Brain microvascular endothelial cell (primary cell): ENCODE measurements at regions not wholly inside any gene's neighbourhood (a gene's known extent, or its start where the extent isn't known, plus 50 kb on each side); places are given as distances from the start of the nearest gene placed in this dataset.
"Not testable (repeated sequence)": the region's sequence is repeated elsewhere in the genome, so short reads cannot be mapped to it uniquely, and the experiment has no call there.

Experiments used
- DNase-seq: peaks from one replicate; pipeline ENCODE4 v3.0.0-alpha.2; 2020
- H3K27ac ChIP-seq: fragments of 250-450 bp; sonication (Bioruptor Pico); 2 replicates; pipeline ENCODE4 v1.5.1; 2020; ENCODE audit warnings: mild to moderate bottlenecking, moderate library complexity
- H3K27me3 ChIP-seq: fragments of 250-450 bp; sonication (Bioruptor Pico); replicated peaks from 2 replicates; pipeline ENCODE4 v1.5.1; 2020; ENCODE audit warnings: mild to moderate bottlenecking
- H3K36me3 ChIP-seq: fragments of 250-450 bp; sonication (Bioruptor Pico); replicated peaks from 2 replicates; pipeline ENCODE4 v1.5.1; 2020; ENCODE audit warnings: mild to moderate bottlenecking
- H3K4me3 ChIP-seq: 2 replicates; pipeline ENCODE4 v1.5.1; 2011; ENCODE audit warnings: low read depth, mild to moderate bottlenecking, control low read depth, low read length, moderate library complexity
- in situ Hi-C: cut with HindIII; loops from 2 replicates; pipeline ENCODE4 v1.10.0; 2017; ENCODE audit warnings: low sequenced_read_pairs, low pct_ligation_motif_present
- TF ChIP-seq, protein P1 (sequence below): IDR thresholded peaks from 2 replicates; pipeline ENCODE4 v1.5.1; 2011; ENCODE audit warnings: low read depth, mild to moderate bottlenecking, moderate library complexity, low read length, control low read depth, inconsistent platforms; ENCODE audit errors: missing control alignments

DNA sequence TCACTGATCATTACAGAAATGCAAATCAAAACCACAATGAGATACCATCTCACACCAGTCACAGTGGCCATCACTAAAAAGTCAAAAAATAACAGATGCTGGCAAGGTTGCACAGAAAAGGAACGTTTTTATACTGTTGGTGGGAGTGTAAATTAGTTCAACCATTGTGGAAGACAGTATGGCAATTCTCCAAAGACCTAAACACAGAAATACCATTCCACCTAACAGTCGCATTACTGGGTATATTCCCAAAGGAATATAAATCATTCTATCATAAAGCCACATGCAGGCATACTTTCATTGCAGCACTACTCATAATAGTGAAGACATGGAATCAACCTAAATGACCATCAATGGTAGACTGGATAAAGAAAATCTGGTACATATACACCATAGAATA is 83.2 kb upstream of the ARID5B start:
- H3K27ac ChIP-seq, H3K4me3 ChIP-seq, H3K36me3 ChIP-seq, in situ Hi-C loops, DNase-seq, H3K27me3 ChIP-seq: not testable (repeated sequence)

- Histone ChIP-seq H3K27me3 (no peaks in the 10 kb centered on the region), H3K36me3 (no peaks in the 10 kb centered on the region), H3K4me3 (no peak overlapping the region), H3K27ac (no peak overlapping the region)
- DNase-seq: no peak
- in situ Hi-C loops: no loop called here
- TF ChIP-seq, protein P1, sequence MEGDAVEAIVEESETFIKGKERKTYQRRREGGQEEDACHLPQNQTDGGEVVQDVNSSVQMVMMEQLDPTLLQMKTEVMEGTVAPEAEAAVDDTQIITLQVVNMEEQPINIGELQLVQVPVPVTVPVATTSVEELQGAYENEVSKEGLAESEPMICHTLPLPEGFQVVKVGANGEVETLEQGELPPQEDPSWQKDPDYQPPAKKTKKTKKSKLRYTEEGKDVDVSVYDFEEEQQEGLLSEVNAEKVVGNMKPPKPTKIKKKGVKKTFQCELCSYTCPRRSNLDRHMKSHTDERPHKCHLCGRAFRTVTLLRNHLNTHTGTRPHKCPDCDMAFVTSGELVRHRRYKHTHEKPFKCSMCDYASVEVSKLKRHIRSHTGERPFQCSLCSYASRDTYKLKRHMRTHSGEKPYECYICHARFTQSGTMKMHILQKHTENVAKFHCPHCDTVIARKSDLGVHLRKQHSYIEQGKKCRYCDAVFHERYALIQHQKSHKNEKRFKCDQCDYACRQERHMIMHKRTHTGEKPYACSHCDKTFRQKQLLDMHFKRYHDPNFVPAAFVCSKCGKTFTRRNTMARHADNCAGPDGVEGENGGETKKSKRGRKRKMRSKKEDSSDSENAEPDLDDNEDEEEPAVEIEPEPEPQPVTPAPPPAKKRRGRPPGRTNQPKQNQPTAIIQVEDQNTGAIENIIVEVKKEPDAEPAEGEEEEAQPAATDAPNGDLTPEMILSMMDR: no peak
Observed at GRCh38 chr10:61819208-61819607, 82.3 kb upstream of the ARID5B start.

GRCh38 chr10:61821153-61821552 is 80.3 kb upstream of the ARID5B start:
- H3K27ac ChIP-seq: no peak overlapping the region
- no peaks in the 10 kb centered on the region for H3K36me3 ChIP-seq
- in situ Hi-C loops: no loop called here
- TF ChIP-seq, protein P1: no peak
- peak; percentile 22 for DNase-seq
- H3K27me3 ChIP-seq: no peaks in the 10 kb centered on the region
- H3K4me3 ChIP-seq: no peak overlapping the region

- TF ChIP-seq, protein P1: no peak
- no peak for DNase-seq
- Histone ChIP-seq H3K27me3 (no peaks in the 10 kb centered on the region), H3K36me3 (no peaks in the 10 kb centered on the region), H3K4me3 (no peak overlapping the region), H3K27ac (no peak overlapping the region)
- in situ Hi-C loops: no loop called here
Observed at GRCh38 chr10:61821693-61822092, 79.8 kb upstream of the ARID5B start.

DNA sequence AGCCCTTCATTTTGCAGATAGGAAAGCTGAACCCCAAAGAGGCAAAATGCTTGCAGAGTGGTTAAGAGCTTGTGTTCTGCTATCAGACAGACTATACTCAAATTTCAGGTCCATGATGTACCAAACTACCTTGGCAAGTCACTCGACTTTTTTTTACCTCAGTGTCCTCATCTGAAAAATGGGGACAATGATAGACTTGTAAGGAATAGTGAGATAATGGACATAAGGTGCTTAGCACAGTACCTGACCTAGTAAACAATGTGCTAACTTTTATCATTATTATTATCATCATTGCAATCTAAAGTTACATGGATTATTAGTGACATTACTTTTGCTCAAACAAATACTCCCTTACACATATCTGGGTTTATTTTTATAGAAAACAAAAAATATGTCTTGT is 79.4 kb upstream of the ARID5B start:
- TF ChIP-seq, protein P1: no peak
- DNase-seq: no peak
- Histone ChIP-seq H3K4me3 (no peak overlapping the region), H3K27ac (no peak overlapping the region), H3K27me3 (no peaks in the 10 kb centered on the region), H3K36me3 (no peaks in the 10 kb centered on the region)
- in situ Hi-C loops: no loop called here

- Histone ChIP-seq H3K27me3 (no peaks in the 10 kb centered on the region), H3K36me3 (no peaks in the 10 kb centered on the region), H3K27ac (no peak overlapping the region), H3K4me3 (no peak overlapping the region)
- TF ChIP-seq, protein P1: no peak
- in situ Hi-C loops: no loop called here
- DNase-seq: peak; percentile 48
Observed at GRCh38 chr10:61822781-61823230, 78.7 kb upstream of the ARID5B start.
